GM21737 (cell line): ENCODE measurements at regions not wholly inside any gene's neighbourhood (a gene's known extent, or its start where the extent isn't known, plus 50 kb on each side); places are given as distances from the start of the nearest gene placed in this dataset.

Source experiments
- ATAC-seq: cut with Tn5 transposase; IDR thresholded peaks from one replicate; pipeline ENCODE4 v1.9.1; 2021; ENCODE audit warnings: mild to moderate bottlenecking, moderate library complexity; ENCODE audit not compliant: unreplicated experiment

DNA sequence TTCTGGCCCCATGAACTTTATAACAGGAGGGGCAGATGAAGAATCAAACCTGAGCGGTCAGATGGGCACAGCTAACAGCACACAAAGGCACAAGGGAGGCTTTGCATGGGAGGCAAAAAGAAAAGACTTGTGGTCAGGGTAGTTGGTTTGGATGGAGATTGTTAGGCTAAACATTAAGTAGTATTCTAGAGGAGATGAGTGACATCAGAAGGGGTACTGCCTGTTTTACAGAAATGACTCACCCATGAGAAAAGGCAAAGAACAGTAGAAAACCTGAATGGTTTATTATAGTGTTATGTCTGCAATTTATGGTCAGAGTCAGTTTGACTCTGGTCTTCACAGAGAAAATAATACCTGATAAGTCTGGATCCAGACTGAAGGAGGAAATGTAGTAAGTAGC lies 129.8 kb upstream of the KIRREL3 start:
- ATAC-seq: no peak

- ATAC-seq: no peak
These were observed 126.4 kb upstream of the KIRREL3 start for GRCh38 chr11:127126986-127127385.

GRCh38 chr11:127119356-127119755 lies 118.8 kb upstream of the KIRREL3 start:
- no peak for ATAC-seq

DNA sequence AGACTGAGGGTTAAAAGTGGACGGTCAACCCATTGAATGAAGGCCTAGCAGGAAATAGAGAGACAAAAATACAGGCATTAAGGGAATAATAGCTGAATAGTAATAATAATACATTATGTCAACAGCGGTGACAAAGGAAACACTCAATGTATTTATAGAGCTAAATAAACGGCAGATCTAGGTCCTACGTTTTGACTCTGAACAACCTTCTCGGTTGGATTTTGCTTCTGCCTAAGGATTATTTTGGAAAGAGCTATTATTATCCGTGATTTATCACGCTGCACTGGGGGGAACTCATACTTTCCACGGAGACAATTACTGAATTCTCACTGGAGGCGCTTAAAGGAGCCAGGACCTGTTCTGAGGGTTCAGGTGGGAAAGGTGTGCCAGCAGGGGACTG lies 118.2 kb upstream of the KIRREL3 start:
- no peak for ATAC-seq

DNA sequence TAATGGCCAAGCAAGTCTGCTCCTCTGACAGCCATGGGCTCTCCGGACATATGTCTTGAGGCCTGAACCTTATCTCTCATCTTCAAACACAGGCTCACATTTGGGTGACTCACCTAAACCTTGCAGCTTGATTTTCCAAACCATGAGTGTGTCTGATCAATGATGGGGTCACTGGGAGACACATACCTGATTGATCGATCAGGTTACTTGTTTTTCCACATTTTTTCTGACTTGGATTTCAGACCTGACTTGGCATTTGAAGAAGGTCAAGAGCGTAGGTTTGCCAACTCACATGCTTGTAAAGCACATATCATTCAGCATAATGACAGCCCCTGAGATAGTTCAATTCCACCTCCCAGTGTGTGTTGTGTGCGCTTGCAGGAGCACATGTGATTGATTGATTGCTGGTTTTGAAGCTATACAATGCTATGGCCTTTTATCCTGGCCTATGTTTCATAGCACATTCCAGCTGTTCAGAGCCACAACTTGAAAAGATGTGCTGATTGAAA lies 116.7 kb upstream of the KIRREL3 start:
- ATAC-seq: no peak

GRCh38 chr11:127115844-127116243 lies 115.3 kb upstream of the KIRREL3 start:
- no peak for ATAC-seq

DNA sequence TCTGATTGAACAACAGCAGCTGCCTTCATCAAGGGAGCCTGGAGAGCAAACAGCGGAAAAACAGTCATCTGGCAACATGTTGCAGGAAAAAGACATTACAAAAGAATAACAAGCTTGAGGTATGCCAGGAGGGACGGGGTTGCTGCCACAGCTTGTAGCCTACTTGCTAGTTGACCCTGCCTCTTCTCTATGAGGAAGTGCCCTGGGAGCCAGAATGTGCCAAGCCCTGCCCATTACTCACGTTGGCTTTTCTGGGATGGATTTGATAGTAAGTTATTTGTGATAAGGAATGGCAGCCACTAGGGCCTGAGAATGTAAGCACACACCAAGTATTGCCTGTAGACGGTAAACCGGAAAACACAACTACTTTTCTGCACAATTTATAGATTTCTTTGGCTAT lies 113.5 kb upstream of the KIRREL3 start:
- ATAC-seq: no peak

DNA sequence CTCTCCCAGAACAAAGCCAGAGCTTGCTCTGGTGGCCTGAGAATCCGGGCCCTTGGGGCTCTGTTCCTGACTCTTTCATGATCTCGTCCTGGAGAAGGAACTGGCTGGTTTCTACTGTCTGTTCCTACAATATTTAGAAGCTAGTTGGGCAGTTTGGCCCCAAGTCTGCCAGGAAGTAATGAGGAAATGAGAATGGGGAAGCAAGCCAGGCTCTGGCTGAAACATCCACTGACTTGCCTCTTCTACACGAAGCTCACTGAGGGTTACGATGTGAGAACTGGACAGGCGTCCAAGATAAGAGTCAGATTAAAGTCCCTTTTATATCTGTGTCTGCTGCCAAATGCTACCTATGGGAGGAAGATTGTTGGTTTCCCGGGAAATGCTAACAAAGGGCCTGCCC lies 110.0 kb upstream of the KIRREL3 start:
- no peak for ATAC-seq

- ATAC-seq: no peak
These were observed 109.4 kb upstream of the KIRREL3 start for GRCh38 chr11:127109796-127110480.

DNA sequence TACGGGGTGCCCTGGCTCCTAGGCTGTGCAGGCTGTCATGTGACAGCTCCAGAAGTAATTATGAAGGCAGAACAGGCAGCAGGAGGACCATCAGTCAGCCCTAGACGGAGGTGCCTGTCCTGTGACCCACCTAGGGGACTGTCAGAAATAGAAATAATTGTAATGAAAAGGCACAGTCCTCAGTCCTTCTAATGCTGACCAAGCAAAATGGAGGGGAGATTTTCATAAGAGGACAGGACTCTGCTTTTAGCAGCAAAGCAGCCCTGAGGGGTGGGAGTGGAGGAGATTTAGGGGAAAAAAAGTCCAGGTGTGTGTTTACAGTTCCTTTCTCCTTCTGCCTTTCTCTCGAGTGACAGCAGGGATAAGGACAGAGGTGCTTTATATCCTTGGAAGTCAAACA lies 108.3 kb upstream of the KIRREL3 start:
- no peak for ATAC-seq

GRCh38 chr11:127106938-127107337 lies 106.4 kb upstream of the KIRREL3 start:
- no peak for ATAC-seq

DNA sequence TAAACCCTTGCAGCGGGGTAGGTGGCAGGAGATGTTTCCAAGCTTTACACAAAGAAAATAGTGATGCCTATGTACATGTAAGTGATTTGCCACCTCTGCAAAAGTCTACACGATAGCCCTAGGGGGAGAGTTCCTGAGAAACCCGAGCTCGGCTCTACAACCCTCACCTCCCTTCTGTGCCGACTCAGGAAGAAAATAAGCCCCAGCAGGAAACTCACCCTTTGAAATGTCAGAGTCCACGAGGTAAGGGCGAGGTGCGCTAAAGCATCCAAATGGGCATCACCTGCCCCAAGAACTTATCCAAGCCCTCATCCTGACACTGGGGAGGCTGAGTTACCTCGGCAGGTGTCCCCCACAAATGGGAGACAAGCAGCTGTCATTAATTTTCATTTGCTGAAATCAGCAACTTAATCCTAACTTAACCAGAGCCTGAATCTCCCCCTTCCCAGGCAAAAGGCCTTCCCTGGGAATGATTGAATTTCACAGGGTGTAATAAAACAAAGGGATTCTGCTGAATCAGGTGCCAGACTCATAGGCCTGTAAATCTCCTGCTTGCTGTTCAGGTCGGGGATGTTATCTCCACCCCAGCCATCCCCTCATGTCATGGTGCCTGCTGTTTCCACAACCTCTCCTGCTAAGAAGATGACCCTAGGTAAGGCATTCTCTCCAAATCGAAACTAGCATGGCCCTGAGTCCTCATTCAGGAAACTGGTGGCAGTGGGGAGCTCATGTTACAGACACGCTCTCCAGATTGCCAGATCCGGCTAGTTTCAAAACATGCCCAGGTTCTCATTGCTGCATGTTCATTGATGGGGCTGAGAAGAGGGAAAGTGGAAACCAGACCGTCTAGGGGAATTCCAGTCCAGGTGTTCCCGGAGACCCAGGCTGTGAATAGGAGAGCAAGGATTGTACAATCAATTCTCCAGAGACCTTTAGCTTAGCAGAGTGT lies 105.3 kb upstream of the KIRREL3 start:
- ATAC-seq: no peak

DNA sequence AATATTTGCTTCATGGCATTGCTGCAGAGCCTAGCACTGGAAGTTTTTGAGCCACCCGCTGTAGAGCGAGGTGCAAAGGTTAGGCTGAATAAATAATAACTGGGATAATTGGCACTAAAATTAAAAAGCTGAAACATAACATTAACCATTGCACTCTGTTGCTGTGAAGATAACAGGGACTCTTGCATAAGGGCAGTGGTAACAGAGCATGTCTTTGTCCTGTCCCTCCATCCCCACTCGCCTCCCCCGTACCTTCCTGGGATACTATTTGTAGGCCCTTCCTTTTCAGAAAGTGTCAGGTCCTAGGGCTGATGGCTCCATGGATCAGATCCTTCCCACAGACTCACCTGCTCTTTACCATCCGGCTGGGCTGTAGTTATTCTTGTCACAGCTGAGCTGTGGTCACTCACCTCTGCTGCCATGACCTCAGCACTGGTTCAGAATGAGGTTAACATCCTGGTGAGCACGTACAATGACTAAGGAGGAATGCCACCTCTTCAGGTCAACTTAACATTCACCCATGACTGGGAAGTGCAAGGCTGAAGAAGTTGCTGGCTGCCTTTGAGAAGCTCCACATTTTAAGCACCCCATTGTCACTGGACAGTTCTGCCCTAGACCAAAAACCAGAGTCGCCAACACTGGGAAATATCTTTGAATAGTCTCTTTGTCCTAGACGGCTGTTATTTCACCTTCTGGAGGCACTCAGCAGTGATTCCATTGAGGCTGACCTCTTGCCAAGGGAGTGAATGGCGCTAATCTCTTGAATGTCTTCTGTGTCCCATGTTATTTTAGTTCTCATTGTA lies 103.2 kb upstream of the KIRREL3 start:
- ATAC-seq: no peak

DNA sequence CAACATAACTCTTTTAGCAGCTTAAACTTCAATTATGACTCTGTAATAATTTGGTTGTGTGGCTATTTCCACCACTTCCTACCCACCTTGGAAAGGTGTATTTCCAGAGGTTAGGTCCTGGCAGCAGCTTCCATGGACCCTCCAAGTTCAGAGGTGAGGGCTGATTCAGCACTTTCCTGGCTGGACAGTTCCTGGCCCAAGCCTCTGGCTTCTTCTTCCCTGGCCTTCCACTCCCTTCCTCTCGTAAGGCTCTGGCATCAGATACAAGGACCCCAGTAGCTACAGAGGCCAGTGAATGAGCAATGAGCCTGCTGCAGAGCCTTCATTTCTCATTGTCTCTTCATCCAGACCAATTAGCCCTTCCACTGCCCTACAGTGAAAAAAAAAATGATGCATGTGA lies 98.1 kb upstream of the KIRREL3 start:
- no peak for ATAC-seq

DNA sequence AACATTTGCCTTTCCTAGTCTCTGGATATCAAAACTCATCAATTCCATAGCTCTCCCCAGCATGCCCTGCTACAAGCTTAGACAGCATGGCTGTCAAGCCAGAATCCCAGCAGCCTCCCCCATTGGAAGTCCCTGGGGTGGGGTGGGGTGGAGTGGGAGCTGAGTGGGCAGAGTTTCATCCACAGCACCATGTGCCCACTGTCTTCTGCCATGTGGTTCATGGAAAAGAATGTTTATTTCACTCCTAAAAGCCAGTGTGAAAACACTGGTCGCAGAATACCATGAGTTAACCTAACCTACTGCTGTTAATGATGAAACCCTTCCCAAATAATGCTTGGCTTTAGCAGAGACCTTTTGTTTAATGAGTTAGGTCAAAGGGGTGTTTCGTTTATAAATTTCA lies 80.2 kb upstream of the KIRREL3 start:
- no peak for ATAC-seq

DNA sequence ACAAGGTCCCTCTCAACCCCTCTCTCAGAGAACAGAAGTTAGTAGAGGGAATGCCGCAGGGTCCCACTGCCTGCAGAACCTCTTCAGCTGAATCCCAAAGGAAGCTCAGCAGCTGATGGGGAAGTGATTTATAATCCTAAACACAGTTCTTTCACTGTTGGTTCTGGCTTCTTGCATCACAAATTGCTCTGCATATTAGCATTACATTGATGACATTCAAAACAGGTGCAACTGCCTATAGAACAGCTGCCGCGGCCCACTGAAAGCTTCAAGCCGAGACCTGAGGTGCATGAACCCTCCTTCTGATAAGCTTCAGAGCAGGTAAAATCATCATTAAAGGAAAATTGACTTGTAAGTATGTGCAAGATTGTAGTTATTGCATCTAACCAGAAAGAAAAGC lies 75.2 kb upstream of the KIRREL3 start:
- ATAC-seq: no peak

DNA sequence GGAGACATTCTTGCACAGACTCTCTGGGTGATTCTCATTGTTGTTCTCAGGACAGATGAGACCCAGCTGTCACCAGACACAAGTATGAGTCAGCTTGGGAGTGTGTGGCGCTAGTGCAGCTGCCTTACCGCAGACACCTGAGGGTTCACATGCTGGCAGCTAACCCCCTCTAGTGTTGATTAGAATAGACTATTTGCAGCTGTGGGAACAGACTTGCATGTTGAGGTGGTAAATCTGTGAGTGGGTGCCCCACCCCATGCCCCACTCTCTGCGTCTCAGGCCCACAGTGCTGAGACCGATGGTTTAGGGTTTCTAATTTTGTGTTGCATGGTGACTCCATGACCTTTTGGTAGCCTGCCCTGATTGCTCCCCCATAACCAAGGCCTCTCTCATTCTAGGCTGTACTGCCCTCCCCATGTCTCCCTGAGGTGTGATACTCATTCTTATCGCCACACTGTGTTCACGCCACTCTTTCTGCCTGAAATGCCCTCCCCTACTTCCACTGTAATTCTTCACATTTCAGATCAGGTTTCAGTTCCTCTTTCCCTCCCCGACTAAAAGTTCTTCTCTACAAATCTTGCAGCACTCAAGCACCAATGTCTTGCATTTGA lies 73.7 kb upstream of the KIRREL3 start:
- ATAC-seq: peak; percentile 90

- no peak for ATAC-seq
These were observed 73.1 kb upstream of the KIRREL3 start for GRCh38 chr11:127073621-127074020.

- ATAC-seq: no peak
These were observed 71.0 kb upstream of the KIRREL3 start for GRCh38 chr11:127071606-127072005.

DNA sequence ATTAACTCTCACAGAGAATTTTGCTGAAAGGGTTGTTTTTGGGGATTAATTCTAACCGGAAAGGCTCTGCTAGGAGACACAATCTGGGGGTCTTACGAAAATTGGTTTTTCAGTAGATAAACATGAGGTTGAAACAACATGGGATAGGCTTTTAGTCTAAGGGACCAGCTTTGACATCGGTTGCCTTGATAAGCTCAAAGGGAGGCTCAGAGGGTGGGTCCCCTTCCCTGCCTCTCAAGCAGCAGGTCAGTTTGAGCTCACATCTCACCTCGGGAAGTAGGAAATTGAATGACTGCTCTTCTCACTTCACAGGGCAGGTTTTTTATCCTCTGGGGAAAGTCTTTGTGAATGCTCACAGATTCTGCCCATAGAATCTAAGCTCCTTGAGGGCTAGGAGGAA lies 70.2 kb upstream of the KIRREL3 start:
- ATAC-seq: no peak
